ENCODE measurements at regions not wholly inside any gene's neighbourhood (a gene's known extent, or its start where the extent isn't known, plus 50 kb on each side); places are given as distances from the start of the nearest gene placed in this dataset.

- TF ChIP-seq POLR2A (IDR thresholded peaks at IDR 0.05; ENCODE audit: low read depth, low read length) (no peak), TAF1 (IDR thresholded peaks at IDR 0.05; ENCODE audit: low read depth, low read length) (no peak), PAX5 (IDR thresholded peaks at IDR 0.05; ENCODE audit: insufficient read depth, low read length, severe bottlenecking) (no peak)
Observed at GRCh38 chr5:98341038-98342032, 432.1 kb upstream of the RGMB start.
